GM19468 (cell line): ENCODE measurements at regions not wholly inside any gene's neighbourhood (a gene's known extent, or its start where the extent isn't known, plus 50 kb on each side); places are given as distances from the start of the nearest gene placed in this dataset.

Experiments
- ATAC-seq: cut with Tn5 transposase; IDR thresholded peaks from one replicate; pipeline ENCODE4 v1.9.1; 2021; ENCODE audit warnings: mild to moderate bottlenecking, moderate library complexity, moderate number of reproducible peaks; ENCODE audit not compliant: unreplicated experiment; ENCODE audit errors: extremely low read depth

GRCh38 chr7:42407021-42407710, 170.2 kb upstream of the GLI3 start:
- no peak for ATAC-seq

- no peak for ATAC-seq
Observed at GRCh38 chr7:42406358-42406757, 169.3 kb upstream of the GLI3 start.

GRCh38 chr7:42405782-42406181, 168.8 kb upstream of the GLI3 start:
- ATAC-seq, result no peak

GRCh38 chr7:42403831-42404230, 166.8 kb upstream of the GLI3 start:
- ATAC-seq, result no peak

- no peak for ATAC-seq
Observed at GRCh38 chr7:42400961-42401360, 164.0 kb upstream of the GLI3 start.

- no peak for ATAC-seq
Observed at GRCh38 chr7:42400211-42400772, 163.3 kb upstream of the GLI3 start.

- no peak for ATAC-seq
Observed at GRCh38 chr7:42395607-42396006, 158.6 kb upstream of the GLI3 start.

GRCh38 chr7:42392826-42393225, 155.8 kb upstream of the GLI3 start:
- ATAC-seq, result no peak

GRCh38 chr7:42389697-42390096, 152.7 kb upstream of the GLI3 start:
- ATAC-seq, result no peak

- no peak for ATAC-seq
Observed at GRCh38 chr7:42385912-42386311, 148.9 kb upstream of the GLI3 start.

GRCh38 chr7:42381161-42381560, 144.2 kb upstream of the GLI3 start:
- no peak for ATAC-seq

GRCh38 chr7:42380401-42380800, 143.4 kb upstream of the GLI3 start:
- no peak for ATAC-seq

- no peak for ATAC-seq
Observed at GRCh38 chr7:42378149-42378548, 141.1 kb upstream of the GLI3 start.

- ATAC-seq, result no peak
Observed at GRCh38 chr7:42373285-42373684, 136.3 kb upstream of the GLI3 start.

- no peak for ATAC-seq
Observed at GRCh38 chr7:42372479-42372878, 135.5 kb upstream of the GLI3 start.

GRCh38 chr7:42359946-42360345, 122.9 kb upstream of the GLI3 start:
- ATAC-seq, result no peak

- ATAC-seq, result no peak
Observed at GRCh38 chr7:42351316-42351935, 114.4 kb upstream of the GLI3 start.

GRCh38 chr7:42350801-42351200, 113.8 kb upstream of the GLI3 start:
- no peak for ATAC-seq

- ATAC-seq, result no peak
Observed at GRCh38 chr7:42348631-42349030, 111.6 kb upstream of the GLI3 start.

GRCh38 chr7:42348071-42348470, 111.1 kb upstream of the GLI3 start:
- no peak for ATAC-seq

- no peak for ATAC-seq
Observed at GRCh38 chr7:42347616-42348015, 110.6 kb upstream of the GLI3 start.
